SK-N-SH (cell line): ENCODE measurements at regions not wholly inside any gene's neighbourhood (a gene's known extent, or its start where the extent isn't known, plus 50 kb on each side); places are given as distances from the start of the nearest gene placed in this dataset.

ENCODE experiments used
- CTCF ChIA-PET: fragments of 300-600, 350-600 bp; formaldehyde crosslinking; extraction: SDS; loops from one replicate; lab custom pipeline; 2021; lab: Yijun Ruan, JAX
- POLR2A ChIA-PET: fragments of 350-600 bp; sonication (Branson Sonifier 250); formaldehyde crosslinking; extraction: SDS; loops from one replicate; lab custom pipeline; 2020; ENCODE audit warnings: antibody characterized with exemption, inconsistent platforms; lab: Yijun Ruan, JAX
- DNase-seq: peaks from one replicate; pipeline ENCODE4 v3.0.0; 2012
- H2AFZ ChIP-seq: fragments of 200-600 bp; sonication (generic); 2 replicates; pipeline ENCODE4 v1.8.1; 2016; ENCODE audit warnings: antibody characterized with exemption, mild to moderate bottlenecking, low read depth
- H3F3A ChIP-seq: fragments of 200-600 bp; sonication (generic); replicated peaks from 2 replicates; pipeline ENCODE3; 2016; ENCODE audit warnings: antibody characterized with exemption, mild to moderate bottlenecking; ENCODE audit not compliant: insufficient read depth
- H3K27ac ChIP-seq, 2 experiments: fragments of 200-500 bp in 1 of 2; fragments of 200-600 bp in 1 of 2; sonication (Bioruptor generic) in 1 of 2; sonication (generic), shearing (Covaris generic) in 1 of 2; 2 replicates each; pipeline versions ENCODE4 v1.5.1 to v1.6.1; 2014 to 2016; ENCODE audit warnings: low read depth in 2 of 2, inconsistent platforms in 1 of 2, low read length in 1 of 2, mild to moderate bottlenecking in 1 of 2, mixed read lengths in 1 of 2
- H3K27me3 ChIP-seq: fragments of 200-600 bp; sonication (generic), shearing (Covaris generic); 2 replicates; pipeline ENCODE4 v1.6.1; 2016; ENCODE audit warnings: mixed run types; ENCODE audit not compliant: insufficient read depth
- H3K36me3 ChIP-seq, 2 experiments: fragments of 200-500 bp in 1 of 2; fragments of 200-600 bp in 1 of 2; sonication (Bioruptor generic) in 1 of 2; sonication (generic) in 1 of 2; replicated peaks in 1 of 2; 2 replicates each; pipeline versions ENCODE3 to v1.5.1; 2014 to 2016; ENCODE audit warnings: low read length in 1 of 2, mild to moderate bottlenecking in 1 of 2; ENCODE audit not compliant: insufficient read depth in 2 of 2, control insufficient read depth in 1 of 2
- H3K4me1 ChIP-seq, 2 experiments: fragments of 200-500 bp in 1 of 2; fragments of 200-600 bp in 1 of 2; sonication (Bioruptor generic) in 1 of 2; sonication (generic), shearing (Covaris generic) in 1 of 2; 2 replicates each; pipeline versions ENCODE4 v1.5.1 to v1.6.1; 2014 to 2016; ENCODE audit warnings: low read depth in 1 of 2, low read length in 1 of 2, mixed run types in 1 of 2; ENCODE audit not compliant: insufficient read depth in 2 of 2, control insufficient read depth in 1 of 2
- H3K4me2 ChIP-seq: fragments of 200-600 bp; sonication (generic), shearing (Covaris generic); 2 replicates; pipeline ENCODE4 v1.6.1; 2017; ENCODE audit warnings: mixed run types
- H3K4me3 ChIP-seq, 2 experiments: fragments of 200-500 bp in 1 of 2; fragments of 200-600 bp in 1 of 2; sonication (Bioruptor generic) in 1 of 2; sonication (generic), shearing (Covaris generic) in 1 of 2; 2 replicates each; pipeline versions ENCODE4 v1.5.1 to v1.8.1; 2014 to 2016; ENCODE audit warnings: low read depth in 2 of 2, inconsistent platforms in 1 of 2, low read length in 1 of 2, mild to moderate bottlenecking in 1 of 2, mixed read lengths in 1 of 2, moderate library complexity in 1 of 2
- H3K79me2 ChIP-seq: fragments of 200-600 bp; sonication (generic); 2 replicates; pipeline ENCODE4 v1.8.1; 2017; ENCODE audit warnings: mild to moderate bottlenecking; ENCODE audit not compliant: insufficient read depth
- H3K9ac ChIP-seq: fragments of 200-600 bp; sonication (generic); 2 replicates; pipeline ENCODE4 v1.6.1; 2017; ENCODE audit warnings: mixed run types
- H3K9me2 ChIP-seq: fragments of 200-600 bp; sonication (generic); 2 replicates; pipeline ENCODE4 v1.6.1; 2017; ENCODE audit warnings: mixed run types
- H3K9me3 ChIP-seq: fragments of 200-600 bp; sonication (generic); 2 replicates; pipeline ENCODE4 v1.6.1; 2017; ENCODE audit warnings: mixed run types, mild to moderate bottlenecking, moderate library complexity
- H4K20me1 ChIP-seq: fragments of 200-600 bp; sonication (generic); 2 replicates; pipeline ENCODE4 v1.6.1; 2017; ENCODE audit warnings: mild to moderate bottlenecking, mixed run types; ENCODE audit not compliant: insufficient read depth
- CTCF ChIP-seq: fragments of 200-600 bp; sonication (generic); IDR thresholded peaks from 2 replicates; pipeline ENCODE4 v1.6.1; 2017; ENCODE audit warnings: antibody characterized with exemption, mild to moderate bottlenecking, moderate library complexity
- EP300 ChIP-seq, 2 experiments: IDR thresholded peaks; 2 replicates each; pipeline versions ENCODE4 v1.4.0 to v1.6.1; 2012; ENCODE audit warnings: borderline replicate concordance in 1 of 2, low read depth in 1 of 2, low read length in 1 of 2
- EZH2phosphoT487 ChIP-seq: fragments of 200-600 bp; sonication (generic); IDR thresholded peaks from 2 replicates; pipeline ENCODE4 v1.6.1; 2017; ENCODE audit warnings: low read depth, mixed run types, mild to moderate bottlenecking, antibody characterized with exemption, moderate library complexity, borderline replicate concordance
- FOSL2 ChIP-seq: IDR thresholded peaks from 2 replicates; pipeline ENCODE4 v1.4.0; 2012; ENCODE audit warnings: low read depth, mild to moderate bottlenecking, moderate library complexity, borderline replicate concordance
- GABPA ChIP-seq: IDR thresholded peaks from 2 replicates; pipeline ENCODE4 v1.4.0; 2012; ENCODE audit warnings: low read depth, mild to moderate bottlenecking
- JUND ChIP-seq: IDR thresholded peaks from 2 replicates; pipeline ENCODE4 v1.4.0; 2012
- MXI1 ChIP-seq: IDR thresholded peaks from 2 replicates; pipeline ENCODE4 v1.6.1; 2012; ENCODE audit warnings: mild to moderate bottlenecking, low read depth, low read length, improper control_type of control experiment
- PBX3 ChIP-seq: IDR thresholded peaks from 2 replicates; pipeline ENCODE4; 2012
- REST ChIP-seq: IDR thresholded peaks from 2 replicates; pipeline ENCODE4 v1.6.1; 2012; ENCODE audit warnings: mild to moderate bottlenecking, low read depth, low read length, moderate library complexity
- SIN3A ChIP-seq: IDR thresholded peaks from 2 replicates; pipeline ENCODE4 v1.6.1; 2012; ENCODE audit warnings: low read depth, mild to moderate bottlenecking, low read length, moderate library complexity, borderline replicate concordance
- TAF1 ChIP-seq: IDR thresholded peaks from 2 replicates; pipeline ENCODE4 v1.6.1; 2012; ENCODE audit warnings: low read depth, mild to moderate bottlenecking, low read length, moderate library complexity, borderline replicate concordance
- TCF12 ChIP-seq: IDR thresholded peaks from 2 replicates; pipeline ENCODE4 v1.4.0; 2012
- TEAD4 ChIP-seq: IDR thresholded peaks from 2 replicates; pipeline ENCODE4 v1.4.0; 2012; ENCODE audit warnings: mild to moderate bottlenecking, borderline replicate concordance; ENCODE audit not compliant: insufficient read depth
- USF1 ChIP-seq: IDR thresholded peaks from 2 replicates; pipeline ENCODE4 v1.4.0; 2012; ENCODE audit warnings: low read depth, borderline replicate concordance
- YY1 ChIP-seq: IDR thresholded peaks from 2 replicates; pipeline ENCODE4 v1.4.0; 2012; ENCODE audit warnings: low read depth, mild to moderate bottlenecking
- ZBTB33 ChIP-seq: IDR thresholded peaks from 2 replicates; pipeline ENCODE4 v1.4.0; 2012; ENCODE audit warnings: low read depth, borderline replicate concordance
- WGBS: methylation state at CpG from one replicate; pipeline ENCODE4 v1.1.6; 2017; ENCODE audit warnings: low lambda C conversion rate; 5-methylcytosine and 5-hydroxymethylcytosine counted together

- H3K79me2 ChIP-seq, result no peaks in the 10 kb centered on the region
- H3K9me3 ChIP-seq, result no peaks in the 10 kb centered on the region
- no peak overlapping the region for H2AFZ ChIP-seq
- TF ChIP-seq EP300 (IDR thresholded peaks at IDR 0.05; ENCODE audit: borderline replicate concordance in 1 of 2, low read depth in 1 of 2, low read length in 1 of 2), result no peak
- no peak for TF ChIP-seq SIN3A
- no peak for TF ChIP-seq TAF1
- no peak for TF ChIP-seq YY1
- TF ChIP-seq FOSL2, result no peak
- no peak for TF ChIP-seq ZBTB33
- TF ChIP-seq MXI1, result no peak
- TF ChIP-seq CTCF, result no peak
- TF ChIP-seq JUND, result no peak
- no peak for TF ChIP-seq TEAD4
- no peak for TF ChIP-seq PBX3
- TF ChIP-seq TCF12, result no peak
- TF ChIP-seq EZH2phosphoT487, result no peak
- TF ChIP-seq USF1, result no peak
- no peak for TF ChIP-seq GABPA
- TF ChIP-seq REST, result no peak
- H3K27me3 ChIP-seq, result no peaks in the 10 kb centered on the region
- peaks cover 0 to 3% of the 10 kb centered on the region in 2 experiments; a peak in 2 of 4 replicates for H3K4me1 ChIP-seq
- H4K20me1 ChIP-seq, result no peaks in the 10 kb centered on the region
- H3K9me2 ChIP-seq, result no peaks in the 10 kb centered on the region
- no peak for DNase-seq
- no peak overlapping the region for H3K4me2 ChIP-seq
- WGBS, result 0% methylated on average over 1 of the region's 1 CpG
- CTCF ChIA-PET, result interaction anchor here (1.1 kb wide), 1 partner anchor 27 kb away, joined by 3 read pairs; no protein-coding TSS in a partner anchor
- H3F3A ChIP-seq, result no peaks in the 10 kb centered on the region
- H3K4me3 ChIP-seq, result no peak overlapping the region
- H3K36me3 ChIP-seq, result no peaks in the 10 kb centered on the region
- no peak overlapping the region for H3K27ac ChIP-seq
- no peak overlapping the region for H3K9ac ChIP-seq
- POLR2A ChIA-PET, result no interaction called here
Measured at GRCh38 chr16:56134790-56135189, 56.5 kb upstream of the GNAO1 start.
